Fibroblast of lung (primary cell): ENCODE measurements at regions not wholly inside any gene's neighbourhood (a gene's known extent, or its start where the extent isn't known, plus 50 kb on each side); places are given as distances from the start of the nearest gene placed in this dataset.

Experiments
- CTCF ChIP-seq, 2 donors: IDR thresholded peaks in 1 of 2; conservative IDR thresholded peaks in 1 of 2; 1 replicate in 1 of 2; 2 replicates in 1 of 2; pipeline ENCODE4 v1.5.1; 2011 to 2012; ENCODE audit warnings: low read length in 2 of 2, control low read depth in 1 of 2, inconsistent platforms in 1 of 2, low read depth in 1 of 2, mild to moderate bottlenecking in 1 of 2
- EZH2 ChIP-seq: IDR thresholded peaks from 2 replicates; pipeline ENCODE4 v1.5.1; 2012; ENCODE audit warnings: low read length, control low read depth, mild to moderate bottlenecking; ENCODE audit errors: missing control alignments

- TF ChIP-seq CTCF (conservative IDR thresholded peaks at IDR 0.05 in 1 of 2, IDR thresholded peaks at IDR 0.05 in 1 of 2; ENCODE audit: low read depth in 1 of 2, low read length in 2 of 2) (no peak), EZH2 (no peak)
Observed at GRCh38 chr12:91706466-91706865, 439.2 kb downstream of the BTG1 start.
